CD14-positive monocyte (primary cell): ENCODE measurements at regions not wholly inside any gene's neighbourhood (a gene's known extent, or its start where the extent isn't known, plus 50 kb on each side); places are given as distances from the start of the nearest gene placed in this dataset.

Experiments used
- DNase-seq, 3 donors: peaks; one replicate each; pipeline ENCODE4 v3.0.0-alpha.2; 2011 to 2022
- H2AFZ ChIP-seq: 2 replicates; pipeline ENCODE4 v1.6.0; 2012; ENCODE audit warnings: mild to moderate bottlenecking, low read depth, low read length, inconsistent platforms; ENCODE audit not compliant: insufficient read depth, poor library complexity, severe bottlenecking
- H3K27ac ChIP-seq, 2 donors: 1 replicate in 1 of 2; 2 replicates in 1 of 2; pipeline ENCODE4 v1.5.1; 2012 to 2013; ENCODE audit warnings: low read length in 2 of 2, control low read depth in 1 of 2, inconsistent platforms in 1 of 2, low read depth in 1 of 2, mild to moderate bottlenecking in 1 of 2
- H3K27me3 ChIP-seq, 2 donors: one replicate each; pipeline versions ENCODE4 v1.6.0 to v1.6.1; 2011 to 2013; ENCODE audit warnings: low read length in 2 of 2; ENCODE audit not compliant: control insufficient read depth in 2 of 2, insufficient read depth in 2 of 2
- H3K36me3 ChIP-seq, 2 donors: replicated peaks in 1 of 2; 1 replicate in 1 of 2; 2 replicates in 1 of 2; pipeline versions ENCODE4 v1.5.1 to v1.6.1; 2012 to 2013; ENCODE audit warnings: low read length in 2 of 2, control low read depth in 1 of 2, inconsistent platforms in 1 of 2, mild to moderate bottlenecking in 1 of 2; ENCODE audit not compliant: insufficient read depth in 2 of 2, control insufficient read depth in 1 of 2
- H3K4me1 ChIP-seq, 2 donors: 1 replicate in 1 of 2; 2 replicates in 1 of 2; pipeline versions ENCODE4 v1.5.1 to v1.6.1; 2012 to 2013; ENCODE audit warnings: low read length in 2 of 2, control low read depth in 1 of 2, inconsistent platforms in 1 of 2, mild to moderate bottlenecking in 1 of 2, moderate library complexity in 1 of 2; ENCODE audit not compliant: insufficient read depth in 2 of 2, control insufficient read depth in 1 of 2
- H3K4me2 ChIP-seq: replicated peaks from 2 replicates; pipeline ENCODE3; 2012; ENCODE audit warnings: low read length, moderate library complexity, mild to moderate bottlenecking; ENCODE audit not compliant: poor library complexity, severe bottlenecking; ENCODE audit errors: extremely low read depth
- H3K4me3 ChIP-seq, 3 experiments: fragments of 200-600 bp in 1 of 3; sonication (generic) in 1 of 3; replicated peaks in 1 of 3; 1 replicate in 2 of 3; 2 replicates in 1 of 3; pipeline ENCODE4 v1.5.1; 2011 to 2013; ENCODE audit warnings: low read length in 3 of 3, mild to moderate bottlenecking in 3 of 3, control low read depth in 2 of 3, low read depth in 2 of 3, inconsistent platforms in 1 of 3, moderate library complexity in 1 of 3
- H3K79me2 ChIP-seq: 2 replicates; pipeline ENCODE4 v1.6.0; 2012; ENCODE audit warnings: mild to moderate bottlenecking, control low read depth, inconsistent platforms, low read length, moderate library complexity; ENCODE audit not compliant: insufficient read depth
- H3K9ac ChIP-seq: 2 replicates; pipeline ENCODE4 v1.6.0; 2017; ENCODE audit warnings: low read length, mild to moderate bottlenecking; ENCODE audit not compliant: insufficient read depth, poor library complexity, severe bottlenecking
- H3K9me3 ChIP-seq, 2 donors: replicated peaks in 1 of 2; 1 replicate in 1 of 2; 2 replicates in 1 of 2; pipeline versions ENCODE4 v1.5.1 to v1.6.1; 2012 to 2013; ENCODE audit warnings: low read length in 2 of 2, control low read depth in 1 of 2; ENCODE audit not compliant: control insufficient read depth in 1 of 2, insufficient read depth in 1 of 2
- H4K20me1 ChIP-seq: 2 replicates; pipeline ENCODE4 v1.6.0; 2012; ENCODE audit warnings: mild to moderate bottlenecking, low read length, control low read depth, moderate library complexity; ENCODE audit not compliant: insufficient read depth
- H3K27ac Mint-ChIP-seq, 7 donors: one replicate each; pipeline ENCODE4 v1.8.0; 2020; ENCODE audit warnings: mild to moderate bottlenecking in 7 of 7, mixed read lengths in 7 of 7, moderate library complexity in 6 of 7, inconsistent platforms in 2 of 7
- H3K27me3 Mint-ChIP-seq, 3 donors: one replicate each; pipeline ENCODE4 v1.8.0; 2021 to 2022; ENCODE audit warnings: low read depth in 3 of 3, mild to moderate bottlenecking in 3 of 3, mixed read lengths in 3 of 3, moderate library complexity in 3 of 3, inconsistent platforms in 1 of 3
- H3K36me3 Mint-ChIP-seq, 2 donors: one replicate each; pipeline ENCODE4 v1.8.0; 2020; ENCODE audit warnings: mixed read lengths in 2 of 2, inconsistent platforms in 1 of 2, mild to moderate bottlenecking in 1 of 2
- H3K4me1 Mint-ChIP-seq: one replicate; pipeline ENCODE4 v1.8.0; 2020; ENCODE audit warnings: mild to moderate bottlenecking, mixed read lengths
- H3K4me3 Mint-ChIP-seq, 2 donors: one replicate each; pipeline ENCODE4 v1.8.0; 2020; ENCODE audit warnings: mild to moderate bottlenecking in 2 of 2, mixed read lengths in 2 of 2, moderate library complexity in 1 of 2
- H3K9me3 Mint-ChIP-seq, 7 donors: one replicate each; pipeline ENCODE4 v1.8.0; 2020 to 2022; ENCODE audit warnings: mixed read lengths in 7 of 7, mild to moderate bottlenecking in 6 of 7, moderate library complexity in 6 of 7, inconsistent platforms in 2 of 7
- CTCF ChIP-seq: fragments of 200-600 bp; IDR thresholded peaks from one replicate; pipeline ENCODE4 v1.8.0; 2022; ENCODE audit warnings: antibody characterized with exemption, mild to moderate bottlenecking
- WGBS: methylation state at CpG from one replicate; pipeline ENCODE4 v1.1.5; 2013; ENCODE audit warnings: missing lambda C conversion rate; ENCODE audit not compliant: insufficient coverage; 5-methylcytosine and 5-hydroxymethylcytosine counted together
- intact Hi-C, 2 donors: fragments of 100-400 bp; cut with micrococcal nuclease; formaldehyde crosslinking; loops; one replicate each; pipeline versions ENCODE4 v1.15.0 to v1.15.1; 2023

- Mint-ChIP-seq H3K4me3 (no peak overlapping the region), H3K27me3 (peaks cover 0 to 3% (median 1%) of the 10 kb centered on the region in 3 donors), H3K9me3 (peaks cover 0 to 5% (median 3%) of the 10 kb centered on the region in 7 donors), H3K27ac (peak overlapping the region in 2 of 7 donors; percentile 26 to 73), H3K36me3 (no peaks in the 10 kb centered on the region), H3K4me1 (peaks cover 12% of the 10 kb centered on the region)
- H2AFZ ChIP-seq, result no peak overlapping the region
- H3K4me2 ChIP-seq, result no peak overlapping the region
- WGBS, result no CpG with 5 or more reads among the region's 4 CpGs
- no peaks in the 10 kb centered on the region for H4K20me1 ChIP-seq
- DNase-seq, result peak; percentile 18 to 41 (median 36)
- H3K27me3 ChIP-seq, result no peaks in the 10 kb centered on the region
- no peaks in the 10 kb centered on the region for H3K36me3 ChIP-seq
- no peaks in the 10 kb centered on the region for H3K9me3 ChIP-seq
- H3K27ac ChIP-seq, result no peak overlapping the region
- H3K4me1 ChIP-seq, result peaks cover 11 to 13% of the 10 kb centered on the region in 2 donors
- no peak overlapping the region for H3K9ac ChIP-seq
- H3K4me3 ChIP-seq, result no peak overlapping the region
- TF ChIP-seq CTCF, result no peak
- intact Hi-C loops, result no loop called here
- no peaks in the 10 kb centered on the region for H3K79me2 ChIP-seq
Measured at GRCh38 chr12:92457458-92458180, 245.2 kb upstream of the PLEKHG7 start.

DNA sequence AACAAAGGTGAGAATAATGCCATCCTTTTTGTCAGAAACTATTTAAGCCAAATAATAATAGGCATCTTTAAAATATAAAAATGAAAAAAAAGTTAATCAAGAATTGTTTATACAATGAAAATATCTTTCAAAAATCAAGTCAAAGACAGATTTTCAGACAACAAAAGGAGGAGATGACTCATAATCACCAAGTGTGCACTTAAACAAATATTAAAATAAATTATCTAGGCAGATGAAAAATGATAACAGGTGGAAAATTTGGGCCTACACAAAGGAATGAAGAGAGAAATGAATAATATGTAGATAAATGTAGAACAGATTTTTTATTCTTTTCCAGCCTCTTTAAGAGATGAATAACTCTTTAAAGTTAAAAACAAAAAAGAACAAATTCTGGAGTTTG is 250.0 kb upstream of the PLEKHG7 start:
- Histone ChIP-seq H3K27ac (no peak overlapping the region), H3K4me2 (no peak overlapping the region), H3K9ac (no peak overlapping the region), H3K27me3 (no peaks in the 10 kb centered on the region), H3K4me1 (no peaks in the 10 kb centered on the region), H3K36me3 (no peaks in the 10 kb centered on the region), H3K79me2 (no peaks in the 10 kb centered on the region), H2AFZ (no peak overlapping the region), H3K9me3 (no peaks in the 10 kb centered on the region), H4K20me1 (no peaks in the 10 kb centered on the region), H3K4me3 (no peak overlapping the region)
- no peak for TF ChIP-seq CTCF
- H3K27me3 Mint-ChIP-seq, result peaks cover 0 to 1% (median 0%) of the 10 kb centered on the region in 3 donors
- no peak overlapping the region for H3K27ac Mint-ChIP-seq
- no peaks in the 10 kb centered on the region for H3K4me1 Mint-ChIP-seq
- peaks cover under 1 to 7% (median 3%) of the 10 kb centered on the region in 7 donors for H3K9me3 Mint-ChIP-seq
- no peak overlapping the region for H3K4me3 Mint-ChIP-seq
- H3K36me3 Mint-ChIP-seq, result no peaks in the 10 kb centered on the region
- intact Hi-C loops, result no loop called here
- DNase-seq, result no peak
